ENCODE measurements at regions not wholly inside any gene's neighbourhood (a gene's known extent, or its start where the extent isn't known, plus 50 kb on each side); places are given as distances from the start of the nearest gene placed in this dataset.

GRCh38 chr14:54102051-54102456 is 145.4 kb upstream of the BMP4 start:
- no peak for TF ChIP-seq CTCF (IDR thresholded peaks at IDR 0.05; ENCODE audit: insufficient read depth, low read depth, low read length)
- POLR2A ChIA-PET, result no interaction called here
- Histone ChIP-seq H3K36me3 (ENCODE audit: control insufficient read depth, insufficient read depth, low read length) (no peaks in the 10 kb centered on the region), H3K27me3 (ENCODE audit: control insufficient read depth, insufficient read depth, low read length) (no peaks in the 10 kb centered on the region; the same call in 1 of the 2 replicates), H3K4me3 (ENCODE audit: low read depth, low read length) (no peak overlapping the region)
- CTCF ChIA-PET, result no interaction called here
- DNase-seq (ENCODE audit: low read depth), result no peak

- no peak overlapping the region for H3K4me3 ChIP-seq (ENCODE audit: low read depth, low read length)
- H3K36me3 ChIP-seq (ENCODE audit: control insufficient read depth, insufficient read depth, low read length), result no peaks in the 10 kb centered on the region
- CTCF ChIA-PET, result no interaction called here
- no peak for TF ChIP-seq CTCF (IDR thresholded peaks at IDR 0.05; ENCODE audit: insufficient read depth, low read depth, low read length)
- no peaks in the 10 kb centered on the region; the same call in 1 of the 2 replicates for H3K27me3 ChIP-seq (ENCODE audit: control insufficient read depth, insufficient read depth, low read length)
- no peak for DNase-seq (ENCODE audit: low read depth)
- POLR2A ChIA-PET, result no interaction called here
These were observed 145.9 kb upstream of the BMP4 start for GRCh38 chr14:54102530-54102929.

GRCh38 chr14:54104601-54105145 is 148.0 kb upstream of the BMP4 start:
- TF ChIP-seq CTCF (IDR thresholded peaks at IDR 0.05; ENCODE audit: insufficient read depth, low read depth, low read length), result no peak
- Histone ChIP-seq H3K36me3 (ENCODE audit: control insufficient read depth, insufficient read depth, low read length) (no peaks in the 10 kb centered on the region), H3K27me3 (ENCODE audit: control insufficient read depth, insufficient read depth, low read length) (no peaks in the 10 kb centered on the region; the same call in 1 of the 2 replicates), H3K4me3 (ENCODE audit: low read depth, low read length) (no peak overlapping the region)
- CTCF ChIA-PET, result interaction anchor here (1.1 kb wide), 1 partner anchor 14 kb away, joined by 4 read pairs; no protein-coding TSS in a partner anchor
- DNase-seq (ENCODE audit: low read depth), result no peak
- POLR2A ChIA-PET, result no interaction called here

GRCh38 chr14:54105406-54105805 is 148.8 kb upstream of the BMP4 start:
- TF ChIP-seq CTCF (IDR thresholded peaks at IDR 0.05; ENCODE audit: insufficient read depth, low read depth, low read length), result no peak
- ChIA-PET CTCF (interaction anchor here (1.1 kb wide), 1 partner anchor 14 kb away, joined by 4 read pairs; no protein-coding TSS in a partner anchor), POLR2A (no interaction called here)
- Histone ChIP-seq H3K4me3 (ENCODE audit: low read depth, low read length) (no peak overlapping the region), H3K36me3 (ENCODE audit: control insufficient read depth, insufficient read depth, low read length) (no peaks in the 10 kb centered on the region), H3K27me3 (ENCODE audit: control insufficient read depth, insufficient read depth, low read length) (no peaks in the 10 kb centered on the region; the same call in 1 of the 2 replicates)
- no peak for DNase-seq (ENCODE audit: low read depth)

GRCh38 chr14:54105898-54106297 is 149.3 kb upstream of the BMP4 start:
- no peak for TF ChIP-seq CTCF (IDR thresholded peaks at IDR 0.05; ENCODE audit: insufficient read depth, low read depth, low read length)
- no peak for DNase-seq (ENCODE audit: low read depth)
- Histone ChIP-seq H3K4me3 (ENCODE audit: low read depth, low read length) (no peak overlapping the region), H3K36me3 (ENCODE audit: control insufficient read depth, insufficient read depth, low read length) (no peaks in the 10 kb centered on the region), H3K27me3 (ENCODE audit: control insufficient read depth, insufficient read depth, low read length) (no peaks in the 10 kb centered on the region)
- CTCF ChIA-PET, result interaction anchor here (1.1 kb wide), 1 partner anchor 15 kb away, joined by 4 read pairs; no protein-coding TSS in a partner anchor
- POLR2A ChIA-PET, result no interaction called here

Measured in BJ (cell line).